Peyer's patch (tissue), 4 donors: ENCODE measurements at regions not wholly inside any gene's neighbourhood (a gene's known extent, or its start where the extent isn't known, plus 50 kb on each side); places are given as distances from the start of the nearest gene placed in this dataset.

Experiments used
- POLR2A ChIP-seq, 2 donors: fragments of 450-650 bp; IDR thresholded peaks; one replicate each; pipeline ENCODE4 v1.5.1; 2017; ENCODE audit warnings: antibody characterized with exemption in 2 of 2, mild to moderate bottlenecking in 2 of 2, moderate library complexity in 2 of 2
- TF ChIP-seq, protein P1 (sequence below), 6 experiments: fragments of 450-650 bp in 4 of 6; fragments of 200-600 bp in 2 of 6; sonication (generic) in 1 of 6; IDR thresholded peaks; one replicate each; pipeline ENCODE4 v1.5.1; 2017 to 2019; ENCODE audit warnings: antibody characterized with exemption in 6 of 6, mild to moderate bottlenecking in 3 of 6, moderate library complexity in 1 of 6

DNA sequence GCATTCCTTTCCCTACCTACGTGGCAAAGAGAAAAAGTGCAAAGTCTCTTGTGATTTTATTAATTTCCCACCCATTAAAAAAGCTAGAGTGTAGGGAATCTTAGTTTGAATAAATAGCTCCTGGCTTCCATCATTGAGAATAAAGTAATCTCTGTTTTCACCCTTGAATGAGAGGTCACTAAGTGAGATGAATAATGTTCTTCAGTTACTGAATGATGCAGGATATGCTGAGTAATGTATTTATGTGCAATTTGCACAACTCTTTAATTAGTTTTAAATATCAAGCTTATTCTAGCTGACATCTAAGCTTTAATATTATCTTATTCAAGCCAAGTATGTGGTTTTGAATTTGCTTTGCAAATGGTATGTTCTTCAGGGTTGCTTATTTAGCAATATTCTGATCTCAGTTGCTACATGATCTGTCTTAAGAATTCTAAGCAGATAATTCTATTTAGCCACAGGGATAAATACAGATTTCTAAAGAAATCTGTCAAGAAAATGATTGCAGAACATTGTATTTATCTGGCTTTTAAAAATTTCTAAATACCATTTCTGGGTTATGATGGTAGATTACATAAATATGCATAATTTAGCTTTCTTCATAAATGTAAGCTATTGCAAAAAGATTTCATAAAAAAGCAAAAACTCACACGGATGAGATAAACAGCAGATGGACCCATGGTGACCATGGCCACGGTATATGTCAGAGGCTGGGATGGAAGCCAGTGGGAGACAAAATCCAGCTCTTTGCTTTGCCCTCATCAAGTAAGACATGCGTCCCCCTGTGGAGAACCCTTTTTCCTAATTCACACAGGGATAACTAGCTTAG, 141.0 kb downstream of the MACC1 start:
- TF ChIP-seq POLR2A (IDR thresholded peaks at IDR 0.05), result no peak
- TF ChIP-seq, protein P1, sequence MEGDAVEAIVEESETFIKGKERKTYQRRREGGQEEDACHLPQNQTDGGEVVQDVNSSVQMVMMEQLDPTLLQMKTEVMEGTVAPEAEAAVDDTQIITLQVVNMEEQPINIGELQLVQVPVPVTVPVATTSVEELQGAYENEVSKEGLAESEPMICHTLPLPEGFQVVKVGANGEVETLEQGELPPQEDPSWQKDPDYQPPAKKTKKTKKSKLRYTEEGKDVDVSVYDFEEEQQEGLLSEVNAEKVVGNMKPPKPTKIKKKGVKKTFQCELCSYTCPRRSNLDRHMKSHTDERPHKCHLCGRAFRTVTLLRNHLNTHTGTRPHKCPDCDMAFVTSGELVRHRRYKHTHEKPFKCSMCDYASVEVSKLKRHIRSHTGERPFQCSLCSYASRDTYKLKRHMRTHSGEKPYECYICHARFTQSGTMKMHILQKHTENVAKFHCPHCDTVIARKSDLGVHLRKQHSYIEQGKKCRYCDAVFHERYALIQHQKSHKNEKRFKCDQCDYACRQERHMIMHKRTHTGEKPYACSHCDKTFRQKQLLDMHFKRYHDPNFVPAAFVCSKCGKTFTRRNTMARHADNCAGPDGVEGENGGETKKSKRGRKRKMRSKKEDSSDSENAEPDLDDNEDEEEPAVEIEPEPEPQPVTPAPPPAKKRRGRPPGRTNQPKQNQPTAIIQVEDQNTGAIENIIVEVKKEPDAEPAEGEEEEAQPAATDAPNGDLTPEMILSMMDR (IDR thresholded peaks at IDR 0.05), result no peak
